H1 (cell line): ENCODE measurements at regions not wholly inside any gene's neighbourhood (a gene's known extent, or its start where the extent isn't known, plus 50 kb on each side); places are given as distances from the start of the nearest gene placed in this dataset.

Experiments used
- CTCF ChIA-PET: fragments of 300-600 bp; sonication (Branson Sonifier 250); formaldehyde crosslinking; loops from one replicate; lab custom pipeline; 2021; ENCODE audit not compliant: partially characterized antibody; lab: Charles Lee
- POLR2A ChIA-PET: fragments of 300-600 bp; sonication (Branson Sonifier 250); formaldehyde crosslinking; loops from one replicate; lab custom pipeline; 2021; ENCODE audit warnings: inconsistent platforms; ENCODE audit not compliant: partially characterized antibody; lab: Charles Lee
- DNase-seq, 2 experiments: peaks; one replicate each; pipeline versions ENCODE4 v3.0.0 to v3.0.0-alpha.2; 2010 to 2022; ENCODE audit warnings: low spot score in 2 of 2, low read depth in 1 of 2, mixed read lengths in 1 of 2
- FAIRE-seq: peaks from 2 replicates; lab custom pipeline; 2011; peaks lifted over from hg19 to GRCh38; lab: Jason Lieb, UNC
- H2AFZ ChIP-seq: 2 replicates; pipeline ENCODE4 v1.8.1; 2012; ENCODE audit warnings: low read length, inconsistent platforms
- H2AK5ac ChIP-seq: 2 replicates; pipeline ENCODE4 v1.6.1; 2013; ENCODE audit warnings: low read depth, low read length
- H2BK120ac ChIP-seq: replicated peaks from 2 replicates; pipeline ENCODE3; 2013; ENCODE audit warnings: low read depth, low read length, inconsistent platforms
- H2BK12ac ChIP-seq: 2 replicates; pipeline ENCODE4 v1.6.1; 2013; ENCODE audit warnings: low read depth, low read length
- H2BK15ac ChIP-seq: 2 replicates; pipeline ENCODE4 v1.6.1; 2013; ENCODE audit warnings: low read length
- H2BK20ac ChIP-seq: 2 replicates; pipeline ENCODE4 v1.6.1; 2013; ENCODE audit warnings: low read length
- H2BK5ac ChIP-seq: 2 replicates; pipeline ENCODE4 v1.6.1; 2013; ENCODE audit warnings: low read depth, low read length
- H3K14ac ChIP-seq: 2 replicates; pipeline ENCODE4 v1.6.1; 2013; ENCODE audit warnings: inconsistent platforms; ENCODE audit not compliant: insufficient read length
- H3K18ac ChIP-seq: 2 replicates; pipeline ENCODE4 v1.6.1; 2013; ENCODE audit warnings: low read length; ENCODE audit errors: extremely low read depth
- H3K23ac ChIP-seq: 2 replicates; pipeline ENCODE4 v1.6.1; 2013; ENCODE audit warnings: inconsistent platforms; ENCODE audit not compliant: insufficient read length
- H3K23me2 ChIP-seq: 2 replicates; pipeline ENCODE4 v1.6.1; 2013; ENCODE audit warnings: low read depth, low read length
- H3K27ac ChIP-seq: 2 replicates; pipeline ENCODE4 v1.6.1; 2011; ENCODE audit warnings: low read depth, low read length, inconsistent platforms
- H3K27me3 ChIP-seq, 4 experiments: replicated peaks in 1 of 4; 1 replicate in 1 of 4; 2 replicates in 3 of 4; pipeline versions ENCODE4 v1.6.1 to v1.8.1; 2011 to 2013; ENCODE audit warnings: low read length in 3 of 4, mild to moderate bottlenecking in 3 of 4, inconsistent platforms in 2 of 4, mixed read lengths in 2 of 4, moderate library complexity in 1 of 4; ENCODE audit not compliant: control insufficient read depth in 3 of 4, insufficient read depth in 3 of 4; ENCODE audit errors: extremely low read depth in 1 of 4
- H3K36me3 ChIP-seq, 4 experiments: 2 replicates each; pipeline versions ENCODE4 v1.6.1 to v1.8.1; 2011 to 2013; ENCODE audit warnings: mild to moderate bottlenecking in 4 of 4, low read length in 3 of 4, moderate library complexity in 2 of 4, control low read depth in 1 of 4, inconsistent platforms in 1 of 4; ENCODE audit not compliant: insufficient read depth in 4 of 4, control insufficient read depth in 2 of 4
- H3K4ac ChIP-seq: replicated peaks from 2 replicates; pipeline ENCODE3; 2013; ENCODE audit warnings: low read length, low read depth, mixed read lengths, inconsistent platforms; ENCODE audit not compliant: insufficient read length
- H3K4me1 ChIP-seq, 4 experiments: replicated peaks in 1 of 4; 1 replicate in 1 of 4; 2 replicates in 3 of 4; pipeline versions ENCODE4 v1.6.1 to v1.8.1; 2011 to 2013; ENCODE audit warnings: low read length in 3 of 4, inconsistent platforms in 2 of 4, mixed read lengths in 1 of 4; ENCODE audit not compliant: insufficient read depth in 4 of 4, control insufficient read depth in 3 of 4
- H3K4me2 ChIP-seq, 2 experiments: 2 replicates each; pipeline versions ENCODE4 v1.6.1 to v1.8.1; 2011 to 2013; ENCODE audit warnings: low read depth in 2 of 2, low read length in 2 of 2, control low read depth in 1 of 2, inconsistent platforms in 1 of 2, mild to moderate bottlenecking in 1 of 2; ENCODE audit not compliant: insufficient read depth in 1 of 2
- H3K4me3 ChIP-seq, 4 experiments: fragments of 200-600, 300-600 bp in 1 of 4; sonication (generic), shearing (Covaris generic), sonication (Bioruptor Twin) in 1 of 4; 2 replicates each; pipeline versions ENCODE4 v1.5.1 to v1.8.1; 2011 to 2016; ENCODE audit warnings: low read length in 4 of 4, low read depth in 3 of 4, control low read depth in 2 of 4, inconsistent platforms in 2 of 4, mild to moderate bottlenecking in 2 of 4, mixed read lengths in 1 of 4, moderate library complexity in 1 of 4; ENCODE audit not compliant: insufficient read depth in 2 of 4; ENCODE audit errors: extremely low read depth in 1 of 4
- H3K56ac ChIP-seq: replicated peaks from 2 replicates; pipeline ENCODE3; 2013; ENCODE audit warnings: low read depth, mild to moderate bottlenecking, mixed read lengths, low read length, inconsistent platforms; ENCODE audit not compliant: insufficient read length
- H3K79me1 ChIP-seq: 2 replicates; pipeline ENCODE4 v1.6.1; 2013; ENCODE audit warnings: low read depth, low read length, control low read depth
- H3K79me2 ChIP-seq, 2 experiments: 2 replicates each; pipeline versions ENCODE4 v1.6.1 to v1.8.1; 2012 to 2013; ENCODE audit warnings: low read length in 2 of 2, mild to moderate bottlenecking in 2 of 2, inconsistent platforms in 1 of 2; ENCODE audit not compliant: insufficient read depth in 2 of 2, control insufficient read depth in 1 of 2
- H3K9ac ChIP-seq, 4 experiments: replicated peaks in 1 of 4; 1 replicate in 1 of 4; 2 replicates in 3 of 4; pipeline versions ENCODE4 v1.6.1 to v1.8.1; 2011 to 2013; ENCODE audit warnings: low read depth in 3 of 4, low read length in 3 of 4, control low read depth in 2 of 4, mild to moderate bottlenecking in 2 of 4, moderate library complexity in 2 of 4, inconsistent platforms in 1 of 4; ENCODE audit errors: extremely low read depth in 1 of 4
- H3K9me3 ChIP-seq, 2 experiments: 2 replicates each; pipeline versions ENCODE4 v1.6.1 to v1.8.1; 2012 to 2013; ENCODE audit warnings: mild to moderate bottlenecking in 2 of 2, moderate library complexity in 2 of 2, control low read depth in 1 of 2, inconsistent platforms in 1 of 2, low read depth in 1 of 2, low read length in 1 of 2, mixed read lengths in 1 of 2; ENCODE audit not compliant: insufficient read depth in 2 of 2
- H4K20me1 ChIP-seq, 2 experiments: replicated peaks in 1 of 2; 2 replicates each; pipeline versions ENCODE3 to v1.8.1; 2011 to 2013; ENCODE audit warnings: inconsistent platforms in 2 of 2, low read length in 2 of 2, mild to moderate bottlenecking in 1 of 2; ENCODE audit not compliant: insufficient read depth in 2 of 2, control insufficient read depth in 1 of 2
- H4K5ac ChIP-seq: 2 replicates; pipeline ENCODE4 v1.6.1; 2013; ENCODE audit warnings: low read length, low read depth, mixed read lengths, inconsistent platforms; ENCODE audit not compliant: insufficient read length
- H4K8ac ChIP-seq: 2 replicates; pipeline ENCODE4 v1.8.0; 2013; ENCODE audit warnings: mild to moderate bottlenecking, moderate library complexity, low read length, inconsistent platforms; ENCODE audit not compliant: insufficient read depth; ENCODE audit errors: extremely low read depth
- H4K91ac ChIP-seq: replicated peaks from 2 replicates; pipeline ENCODE3; 2013; ENCODE audit warnings: low read length, mixed read lengths, inconsistent platforms; ENCODE audit not compliant: insufficient read length
- ASH2L ChIP-seq: fragments of 200-600, 300-600 bp; sonication (generic); IDR thresholded peaks from one replicate; pipeline ENCODE4 v1.7.1; 2017; ENCODE audit warnings: low read length
- CBX5 ChIP-seq: fragments of 300-800, 300-1000 bp; sonication (generic); IDR thresholded peaks from 2 replicates; pipeline ENCODE4 v1.7.1; 2016; ENCODE audit warnings: antibody characterized with exemption, low read length, low read depth
- CREB1 ChIP-seq: IDR thresholded peaks from 2 replicates; pipeline ENCODE4 v1.6.1; 2012; ENCODE audit warnings: inconsistent platforms
- EZH2 ChIP-seq: fragments of 200-600 bp; sonication (generic); IDR thresholded peaks from 2 replicates; pipeline ENCODE4 v1.7.1; 2012; ENCODE audit warnings: low read depth, mild to moderate bottlenecking, moderate library complexity, low read length, inconsistent platforms; ENCODE audit not compliant: severe bottlenecking
- MAFK ChIP-seq: IDR thresholded peaks from 2 replicates; pipeline ENCODE4 v1.6.1; 2012; ENCODE audit warnings: low read depth, mild to moderate bottlenecking, improper control_type of control experiment, low read length
- NANOG ChIP-seq: IDR thresholded peaks from 2 replicates; pipeline ENCODE4 v1.6.1; 2011; ENCODE audit warnings: low read length, low read depth, mild to moderate bottlenecking, inconsistent platforms; ENCODE audit not compliant: insufficient read depth, poor library complexity, severe bottlenecking
- NRF1 ChIP-seq: IDR thresholded peaks from 2 replicates; pipeline ENCODE4 v1.6.1; 2011; ENCODE audit warnings: mild to moderate bottlenecking, low read depth, low read length, improper control_type of control experiment
- RFX5 ChIP-seq: IDR thresholded peaks from 2 replicates; pipeline ENCODE4 v1.6.1; 2011; ENCODE audit warnings: low read depth, low read length, improper control_type of control experiment, borderline replicate concordance
- RNF2 ChIP-seq: fragments of 200-900, 300-1000 bp; sonication (generic); IDR thresholded peaks from 2 replicates; pipeline ENCODE4 v1.7.1; 2016; ENCODE audit warnings: borderline replicate concordance, low read depth, mild to moderate bottlenecking, antibody characterized with exemption, low read length; ENCODE audit not compliant: poor library complexity, severe bottlenecking; ENCODE audit errors: missing control alignments
- SP1 ChIP-seq: IDR thresholded peaks from 2 replicates; pipeline ENCODE4 v1.6.1; 2011; ENCODE audit warnings: low read depth, low read length
- SP4 ChIP-seq: IDR thresholded peaks from 2 replicates; pipeline ENCODE4 v1.6.1; 2012; ENCODE audit warnings: low read length, inconsistent platforms
- SRF ChIP-seq: IDR thresholded peaks from 2 replicates; pipeline ENCODE4 v1.6.1; 2011; ENCODE audit warnings: mild to moderate bottlenecking, low read depth, low read length, moderate library complexity
- TAF1 ChIP-seq: IDR thresholded peaks from 2 replicates; pipeline ENCODE4 v1.6.1; 2011; ENCODE audit warnings: mild to moderate bottlenecking, low read depth, low read length
- TBP ChIP-seq: IDR thresholded peaks from 2 replicates; pipeline ENCODE4 v1.6.1; 2011; ENCODE audit warnings: low read depth, low read length, improper control_type of control experiment
- WGBS, 2 experiments: shearing (Covaris generic) in 1 of 2; methylation state at CpG; one replicate each; pipeline versions ENCODE4 v1.1.6 to v1.1.7; 2013 to 2015; ENCODE audit warnings: low lambda C conversion rate in 2 of 2, mixed read lengths in 2 of 2, inconsistent platforms in 1 of 2, low coverage in 1 of 2, missing lambda C conversion rate in 1 of 2; ENCODE audit not compliant: insufficient replicate concordance in 2 of 2, insufficient coverage in 1 of 2, insufficient read length in 1 of 2; ENCODE audit errors: extremely low coverage in 1 of 2, missing lambda C conversion rate in 1 of 2; 5-methylcytosine and 5-hydroxymethylcytosine counted together

DNA sequence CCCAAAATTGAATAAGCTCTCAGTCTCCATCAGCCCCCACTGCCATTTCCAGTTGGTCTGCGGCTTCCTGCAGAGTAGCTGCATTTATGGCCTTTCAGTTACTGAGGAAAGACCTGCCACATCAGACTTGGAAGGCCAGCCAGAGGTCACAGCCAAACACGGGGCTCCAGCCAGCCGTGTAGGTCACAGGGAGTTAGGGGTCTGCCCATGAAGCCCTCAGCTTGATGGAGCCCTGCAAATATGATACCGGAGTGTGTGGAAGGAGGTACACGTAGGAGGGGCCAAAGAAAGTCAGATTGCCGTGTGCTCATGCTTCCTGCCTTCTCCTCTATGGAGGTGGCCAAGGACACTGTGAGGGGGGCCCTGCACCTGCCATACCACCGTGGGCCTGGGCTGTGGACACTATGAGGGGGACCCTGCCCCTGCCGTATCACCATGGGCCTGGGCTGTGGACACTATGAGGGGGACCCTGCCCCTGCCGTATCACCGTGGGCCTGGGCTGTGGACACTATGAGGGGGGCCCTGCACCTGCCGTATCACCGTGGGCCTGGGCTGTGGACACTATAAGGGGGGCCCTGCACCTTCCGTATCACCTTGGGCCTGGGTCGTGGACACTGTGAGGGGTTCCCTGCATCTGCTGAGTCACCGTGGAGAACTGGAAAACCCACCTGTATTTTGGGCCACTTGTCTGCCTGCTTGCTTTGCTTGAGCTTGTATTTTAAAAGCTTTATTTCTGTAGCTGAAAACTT, 335.7 kb upstream of the SHH start:
- Histone ChIP-seq H4K5ac (no peak overlapping the region), H4K8ac (no peak overlapping the region)
- no peak for TF ChIP-seq ASH2L
- no peak for TF ChIP-seq NRF1
- no peak for TF ChIP-seq SP1
- no peak for TF ChIP-seq TBP
- TF ChIP-seq SRF: no peak
- no peak for TF ChIP-seq MAFK
- no peak for TF ChIP-seq CREB1
- no peak for TF ChIP-seq SP4
- TF ChIP-seq TAF1: no peak
- no peak for TF ChIP-seq RNF2
- no peak for TF ChIP-seq CBX5
- TF ChIP-seq EZH2: no peak
- no peak for TF ChIP-seq NANOG
- no peak for TF ChIP-seq RFX5

More for the DNA sequence above, 335.7 kb upstream of the SHH start:
- no peak overlapping the region for H3K18ac ChIP-seq
- H3K9me3 ChIP-seq: no peaks in the 10 kb centered on the region
- no peak for DNase-seq
- H2BK5ac ChIP-seq: no peak overlapping the region
- ChIA-PET POLR2A (no interaction called here), CTCF (interaction anchor here (1.1 to 1.6 kb wide), 2 partner anchors 9 kb away, joined by 3 to 4 read pairs; no protein-coding TSS in a partner anchor)
- H3K79me2 ChIP-seq: no peaks in the 10 kb centered on the region
- no peak overlapping the region for H2BK12ac ChIP-seq
- no peaks in the 10 kb centered on the region for H3K27me3 ChIP-seq
- H2BK20ac ChIP-seq: no peak overlapping the region
- no peak overlapping the region for H3K23ac ChIP-seq
- H4K91ac ChIP-seq: no peak overlapping the region
- no peak for FAIRE-seq
- H3K23me2 ChIP-seq: no peaks in the 10 kb centered on the region
- no peak overlapping the region for H2AK5ac ChIP-seq
- H3K27ac ChIP-seq: no peak overlapping the region
- 88% methylated on average over 15 of the region's 15 CpGs; no CpG with 5 or more reads in 1 of the 2 experiments for WGBS, 2 experiments
- H3K4me1 ChIP-seq: no peaks in the 10 kb centered on the region
- no peaks in the 10 kb centered on the region for H3K79me1 ChIP-seq
- H3K36me3 ChIP-seq: no peaks in the 10 kb centered on the region
- H2BK120ac ChIP-seq: no peak overlapping the region
- no peak overlapping the region for H2BK15ac ChIP-seq
- H3K14ac ChIP-seq: no peak overlapping the region
- H2AFZ ChIP-seq: no peak overlapping the region
- no peaks in the 10 kb centered on the region for H4K20me1 ChIP-seq
- H3K9ac ChIP-seq: no peak overlapping the region
- H3K4me2 ChIP-seq: no peak overlapping the region
- H3K4me3 ChIP-seq: no peak overlapping the region
- no peak overlapping the region for H3K56ac ChIP-seq
- H3K4ac ChIP-seq: no peak overlapping the region
